ENCODE measurements at regions not wholly inside any gene's neighbourhood (a gene's known extent, or its start where the extent isn't known, plus 50 kb on each side); places are given as distances from the start of the nearest gene placed in this dataset.
"Not testable (repeated sequence)": the region's sequence is repeated elsewhere in the genome, so short reads cannot be mapped to it uniquely, and the experiment has no call there.

DNA sequence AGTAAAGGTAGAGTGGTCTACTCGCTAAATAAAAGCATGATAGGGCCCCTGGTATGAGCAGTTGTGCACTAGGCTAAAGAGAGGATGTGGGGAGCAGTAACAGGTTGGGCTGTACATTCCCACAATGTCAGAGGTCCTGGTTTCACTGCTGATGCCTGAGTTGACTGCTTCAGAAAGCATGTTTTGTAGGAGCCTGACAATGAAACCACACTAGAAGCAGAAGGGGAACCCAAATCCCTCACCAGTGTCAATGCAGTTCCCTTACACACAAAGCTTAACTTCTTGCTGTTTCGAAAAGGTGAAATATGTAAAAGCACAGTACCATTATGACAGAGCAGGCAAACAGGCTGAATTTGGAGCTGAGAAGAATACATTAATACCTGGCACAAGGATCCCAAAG, 291.7 kb upstream of the KYNU start:
- no peak for DNase-seq (ENCODE audit: extremely low read depth, low read depth, low spot score)

DNA sequence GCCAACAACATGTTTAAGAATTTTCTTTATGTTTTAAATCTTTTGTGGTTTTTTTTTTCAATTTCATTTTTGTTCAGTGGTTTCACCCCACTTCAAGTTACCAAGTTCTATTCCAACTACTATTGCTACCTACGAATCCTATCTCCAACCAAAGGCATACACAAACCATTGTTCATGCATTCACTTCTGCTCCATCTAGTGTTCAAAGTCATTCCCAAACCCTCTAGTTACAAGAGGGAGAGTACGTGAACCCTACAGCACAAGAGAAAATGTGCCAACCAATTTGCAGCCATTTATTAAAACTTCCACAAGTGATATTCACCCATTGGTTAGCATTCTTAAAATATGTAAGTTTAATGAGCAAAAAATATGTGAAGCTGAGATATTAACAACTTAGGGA, 295.1 kb upstream of the KYNU start:
- DNase-seq (ENCODE audit: extremely low read depth, low read depth, low spot score) = no peak

DNA sequence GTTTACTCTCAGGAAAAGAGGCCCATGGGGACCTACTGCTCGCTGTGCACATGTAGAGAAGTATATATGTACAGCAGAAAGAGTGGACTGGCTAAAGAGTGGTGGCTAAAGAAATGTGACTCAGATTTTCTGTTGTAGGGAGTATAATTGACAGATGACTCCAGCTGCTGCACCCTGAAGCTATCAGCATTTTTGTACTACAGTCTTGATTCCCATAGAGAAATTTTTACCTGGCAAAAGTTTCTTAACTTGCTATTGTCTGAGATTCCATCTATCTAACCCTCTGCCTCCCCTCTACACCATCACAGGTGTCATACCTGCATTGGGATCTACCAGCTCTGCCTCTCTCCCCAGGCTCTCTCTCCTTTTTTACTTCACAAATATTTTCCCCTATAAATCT, 296.0 kb upstream of the KYNU start:
- no peak for DNase-seq (ENCODE audit: extremely low read depth, low read depth, low spot score)

DNA sequence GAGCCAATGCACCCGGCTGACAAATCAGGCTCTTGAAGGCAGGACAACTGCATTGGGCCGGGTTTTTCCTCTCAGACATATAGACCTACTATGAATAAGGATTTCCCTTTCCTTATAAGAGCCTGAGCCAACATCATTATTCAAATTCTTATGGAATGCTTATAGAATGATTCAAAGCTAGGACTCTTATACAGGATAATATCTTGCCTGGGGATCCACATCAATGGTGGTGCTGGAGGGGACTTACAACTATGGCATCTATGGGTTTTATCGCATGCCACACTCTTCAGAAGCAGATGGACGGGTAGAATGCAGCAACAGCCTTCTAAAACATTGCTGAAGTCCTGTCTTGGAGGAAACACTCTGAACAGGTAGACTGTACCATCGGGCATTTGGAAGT, 296.8 kb upstream of the KYNU start:
- no peak for DNase-seq (ENCODE audit: extremely low read depth, low read depth, low spot score)

DNA sequence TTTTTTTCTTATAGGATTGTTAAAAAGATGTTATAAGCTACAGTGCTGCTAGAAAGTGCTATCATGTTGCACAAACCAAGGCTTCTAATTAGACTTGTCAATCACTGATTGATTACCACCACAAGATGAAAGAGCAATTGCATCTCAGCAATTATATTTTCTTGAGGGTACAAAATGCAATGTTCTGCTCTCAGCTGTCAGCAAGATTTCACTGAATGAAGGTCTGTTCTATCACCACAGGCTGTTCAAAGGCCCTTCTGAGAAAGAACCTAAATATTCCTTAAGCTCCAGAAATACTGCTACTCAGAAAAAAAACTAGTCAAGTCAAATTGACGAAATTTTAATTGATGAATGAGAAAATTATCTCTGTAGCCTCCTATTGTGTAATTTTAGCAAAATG, 301.9 kb upstream of the KYNU start:
- no peak for DNase-seq (ENCODE audit: extremely low read depth, low read depth, low spot score)

DNA sequence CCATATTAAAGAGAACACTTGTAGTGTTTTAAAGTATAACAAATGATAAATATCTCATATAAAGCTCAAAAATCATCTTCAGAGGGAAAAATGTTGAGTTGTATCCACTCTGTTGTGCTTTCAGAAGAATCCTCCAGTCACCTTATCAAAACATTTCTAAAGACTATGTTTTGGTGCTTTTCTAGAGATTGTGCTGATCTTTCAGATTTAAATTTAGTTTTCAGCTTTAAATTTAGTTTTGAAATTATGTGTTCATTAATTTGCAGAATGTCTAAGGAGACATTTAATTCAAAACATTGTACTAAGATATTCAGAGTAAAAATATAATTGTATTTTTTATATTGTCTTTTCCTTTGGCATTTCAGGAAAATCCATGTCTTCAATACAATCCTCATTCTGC, 303.1 kb upstream of the KYNU start:
- DNase-seq (ENCODE audit: extremely low read depth, low read depth, low spot score) = no peak

DNA sequence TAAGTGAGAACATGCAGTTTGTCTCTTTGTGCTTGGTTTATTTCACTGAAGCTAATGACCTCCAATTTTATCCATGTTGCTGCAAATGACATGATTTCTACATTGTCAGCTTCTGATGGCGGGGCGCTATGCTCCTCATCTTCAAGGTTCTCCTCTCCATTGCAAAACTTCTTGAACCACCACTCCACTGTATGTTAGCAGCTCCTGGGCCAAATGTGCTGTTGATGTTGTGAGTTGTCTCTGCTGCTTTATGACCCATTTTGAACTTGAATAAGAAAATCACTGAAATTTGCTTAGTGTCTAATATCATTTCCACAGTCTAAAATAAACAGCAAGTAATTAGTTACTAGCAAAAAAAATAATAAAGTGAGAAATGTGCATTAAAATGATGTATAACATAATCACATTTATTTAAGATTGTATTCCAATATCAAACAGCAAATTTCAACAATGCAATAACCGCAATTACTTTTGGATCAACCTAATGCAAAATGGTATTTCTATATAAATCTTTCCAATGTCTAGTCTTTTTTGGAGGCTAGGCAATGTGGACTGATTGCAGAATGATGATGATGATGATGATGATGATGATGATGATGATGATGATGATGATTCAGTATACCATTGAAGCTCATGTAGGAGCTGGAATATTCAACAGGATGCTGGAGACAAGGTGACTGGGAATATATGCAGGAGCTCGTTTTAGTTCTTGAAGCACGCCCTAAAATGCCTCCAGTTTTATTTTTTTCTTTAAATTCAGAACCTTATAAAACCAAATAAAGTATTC, 304.9 kb upstream of the KYNU start:
- no peak for DNase-seq (ENCODE audit: extremely low read depth, low read depth, low spot score)

DNA sequence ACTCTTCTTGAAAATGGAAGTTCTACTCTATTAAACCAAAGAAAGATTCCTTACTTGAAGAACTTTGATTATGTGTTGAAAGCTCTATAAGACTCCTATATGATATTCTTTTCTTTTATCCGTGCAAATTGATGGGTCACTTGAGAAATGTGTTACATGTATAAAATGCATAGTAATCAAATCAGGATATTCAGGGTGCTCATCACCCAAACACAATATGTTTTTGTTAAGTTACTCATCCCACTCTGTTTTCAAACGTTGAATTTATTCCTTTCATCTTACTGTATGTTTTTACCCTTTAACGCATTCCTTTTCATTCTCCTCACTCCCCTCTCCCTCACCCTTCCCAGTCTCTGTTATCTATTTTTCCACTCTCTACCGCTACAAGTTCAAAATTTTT, 305.5 kb upstream of the KYNU start:
- no peak for DNase-seq (ENCODE audit: extremely low read depth, low read depth, low spot score)

DNA sequence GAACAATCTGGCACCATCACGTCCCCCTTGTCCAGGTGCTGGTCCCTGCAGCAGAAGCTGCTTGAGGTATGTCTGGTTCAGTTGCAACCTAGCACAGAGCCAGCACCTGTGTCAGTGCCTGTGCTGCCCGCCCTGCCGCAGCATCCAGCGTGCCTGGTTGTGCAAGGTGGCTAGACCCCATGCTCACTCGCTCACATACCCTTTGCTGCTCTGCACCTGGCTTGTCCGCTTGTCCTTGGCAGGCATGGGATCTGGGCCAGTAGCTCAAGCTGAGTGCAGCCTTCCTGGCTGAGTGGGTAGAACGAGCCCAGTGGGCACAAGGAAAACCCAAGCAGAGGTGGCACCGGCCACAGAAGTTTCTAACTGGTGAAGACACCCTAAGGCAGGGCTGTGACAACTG, 314.6 kb upstream of the KYNU start:
- no peak for DNase-seq (ENCODE audit: extremely low read depth, low read depth, low spot score)

DNA sequence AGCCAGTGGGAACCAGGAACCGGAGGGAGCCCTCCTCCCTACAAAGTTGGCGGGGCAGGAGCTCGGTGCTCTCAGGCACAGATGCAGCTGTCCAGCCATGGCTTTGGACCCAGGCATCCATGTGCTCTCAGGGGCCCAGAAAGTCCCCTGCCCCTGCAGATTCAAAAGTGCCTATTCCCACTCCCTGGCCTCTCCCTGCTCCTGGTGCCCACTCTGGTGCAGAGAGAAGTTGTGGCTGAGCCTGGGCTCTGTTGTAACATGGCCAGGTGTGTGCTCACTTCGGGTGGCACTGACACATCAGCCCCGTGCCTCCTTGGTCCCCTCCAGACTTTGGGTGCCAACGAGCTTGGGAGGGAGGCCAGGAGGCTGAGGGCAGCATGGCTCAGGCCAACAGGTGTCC, 315.8 kb upstream of the KYNU start:
- DNase-seq (ENCODE audit: extremely low read depth, low read depth, low spot score) = no peak

DNA sequence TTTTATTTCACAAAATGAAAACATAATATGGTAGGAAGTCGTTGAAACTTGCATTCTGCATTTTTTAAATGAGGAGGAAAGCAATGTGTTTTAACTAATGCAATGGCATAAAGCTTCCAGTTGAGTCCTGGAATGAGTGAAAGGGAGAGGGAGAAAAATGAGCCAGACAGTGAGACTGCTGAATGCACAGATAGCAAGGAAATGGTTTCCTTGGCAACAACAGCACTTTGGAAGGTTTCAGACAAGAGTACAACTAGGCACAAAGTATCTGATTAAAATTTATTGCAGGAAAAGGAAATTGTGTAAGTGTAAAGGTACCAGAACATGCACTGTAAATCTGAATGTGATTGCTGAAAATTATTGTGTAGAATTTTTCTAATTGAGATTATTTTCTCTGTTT, 320.1 kb upstream of the KYNU start:
- DNase-seq (ENCODE audit: extremely low read depth, low read depth, low spot score) = no peak

DNA sequence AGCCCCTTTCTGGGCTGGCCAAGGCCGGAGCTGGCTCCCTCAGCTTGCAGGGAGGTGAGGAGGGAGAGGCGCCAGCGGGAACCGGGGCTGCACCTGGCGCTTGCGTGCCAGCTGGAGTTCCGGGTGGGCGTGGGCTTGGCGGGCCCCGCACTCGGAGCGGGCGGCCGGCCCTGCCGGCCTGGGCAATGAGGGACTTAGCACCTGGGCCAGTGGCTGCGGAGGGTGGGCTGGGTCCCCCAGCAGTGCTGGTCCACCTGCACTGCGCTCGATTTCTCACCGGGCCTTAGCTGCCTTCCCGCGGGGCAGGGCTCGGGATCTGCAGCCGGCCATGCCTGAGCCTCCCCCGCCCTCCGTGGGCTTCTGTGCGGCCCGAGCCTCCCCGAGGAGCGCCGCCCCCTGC, 331.5 kb upstream of the KYNU start:
- DNase-seq (ENCODE audit: extremely low read depth, low read depth, low spot score) = not testable (repeated sequence)

DNA sequence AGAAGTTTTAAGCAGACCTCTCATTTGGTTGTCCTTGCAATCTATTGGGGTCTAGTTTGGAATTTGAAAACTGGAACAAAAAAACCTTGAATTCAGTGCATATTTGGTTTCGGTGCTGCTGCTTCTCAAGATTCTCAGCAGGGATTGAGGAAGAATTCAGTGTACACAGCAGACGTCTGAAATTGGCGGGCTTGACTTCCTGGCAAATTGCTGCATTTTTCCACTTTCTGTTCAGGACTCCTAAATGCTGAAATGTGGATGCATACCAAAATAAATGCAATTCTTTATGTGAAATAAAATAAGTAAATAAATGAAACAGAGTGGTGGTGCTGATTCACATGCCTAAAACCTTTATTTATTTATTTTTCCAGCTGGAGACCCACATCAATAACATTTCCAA, 332.4 kb upstream of the KYNU start:
- DNase-seq (ENCODE audit: extremely low read depth, low read depth, low spot score) = no peak

DNA sequence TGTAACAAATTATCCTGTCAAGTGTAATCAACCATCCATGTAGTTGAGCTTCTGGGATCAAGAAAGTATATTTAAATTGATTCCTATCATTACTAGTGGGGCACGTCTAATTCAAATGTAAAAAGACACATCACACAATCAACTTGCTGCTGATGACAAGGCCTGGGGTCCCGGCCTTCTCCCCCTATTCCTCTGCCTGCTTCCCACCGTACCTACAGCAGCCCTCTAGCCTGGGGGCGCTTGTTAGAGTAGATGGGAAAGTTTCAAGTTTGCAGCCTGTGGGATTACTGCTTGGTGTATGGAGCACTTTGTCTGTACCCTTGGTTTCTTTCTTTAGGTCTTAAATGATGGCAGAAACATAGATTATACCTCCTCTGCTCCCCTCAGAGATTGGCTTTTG, 333.3 kb upstream of the KYNU start:
- no peak for DNase-seq (ENCODE audit: extremely low read depth, low read depth, low spot score)

DNA sequence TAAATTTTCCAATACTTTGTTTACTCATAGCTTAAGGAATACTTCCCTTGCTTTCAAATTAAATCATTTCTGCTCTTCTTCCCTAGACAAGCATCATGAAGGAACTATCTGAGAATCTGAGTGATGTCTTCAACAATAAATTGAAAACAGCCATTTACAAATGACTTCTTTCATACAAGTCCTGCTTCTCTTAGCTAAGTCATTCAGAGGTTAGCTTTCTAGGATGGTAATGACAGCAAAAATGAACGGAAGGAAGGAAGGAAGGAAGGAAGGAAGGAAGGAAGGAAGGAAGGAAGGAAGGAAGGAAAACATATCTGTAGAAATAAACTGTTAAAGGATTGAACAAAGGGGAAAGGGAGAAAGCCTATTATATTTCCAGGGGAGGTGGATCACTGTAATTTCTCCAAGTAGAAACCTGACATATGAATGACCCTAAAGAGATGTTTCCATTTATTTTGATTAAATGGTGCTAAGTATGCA, 335.0 kb upstream of the KYNU start:
- no peak for DNase-seq (ENCODE audit: extremely low read depth, low read depth, low spot score)

DNA sequence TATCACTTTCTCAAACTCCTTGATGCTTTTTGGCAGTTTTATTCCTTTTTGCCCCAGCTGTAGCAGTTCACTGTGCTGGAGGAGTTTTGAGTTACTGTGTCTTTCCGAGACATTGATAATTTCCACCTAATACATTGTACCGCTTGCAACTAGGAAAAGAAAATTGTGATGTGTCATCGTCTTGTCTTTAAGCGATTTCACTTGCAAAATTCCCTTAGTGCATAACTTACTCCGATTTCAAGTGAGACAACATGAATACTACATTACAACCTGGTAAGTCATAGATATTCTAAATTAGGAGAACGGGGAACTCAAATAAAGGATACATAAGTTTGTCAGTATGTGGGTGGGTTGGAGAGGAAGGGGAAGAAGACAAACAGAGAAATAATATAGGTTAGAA, 340.5 kb upstream of the KYNU start:
- no peak for DNase-seq (ENCODE audit: extremely low read depth, low read depth, low spot score)

DNA sequence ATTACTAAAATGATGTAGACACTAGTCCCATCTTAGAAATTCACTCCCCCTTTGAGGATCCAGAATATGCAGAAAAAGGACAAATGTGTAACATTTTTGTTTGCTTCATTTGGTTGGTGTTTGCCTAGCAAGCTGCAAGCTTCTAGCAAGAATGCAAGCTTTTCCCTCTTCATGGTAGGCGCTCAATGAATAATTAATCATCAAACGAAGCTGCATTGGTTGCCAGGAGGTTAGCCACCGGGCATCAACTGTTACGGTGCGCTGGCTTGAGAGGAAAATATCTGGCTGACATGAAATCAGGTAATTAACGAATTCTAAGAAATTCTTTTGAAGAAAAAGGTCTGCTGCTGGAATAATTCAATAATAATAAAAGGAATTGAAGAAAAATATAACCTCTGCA, 341.0 kb upstream of the KYNU start:
- no peak for DNase-seq (ENCODE audit: extremely low read depth, low read depth, low spot score)

DNA sequence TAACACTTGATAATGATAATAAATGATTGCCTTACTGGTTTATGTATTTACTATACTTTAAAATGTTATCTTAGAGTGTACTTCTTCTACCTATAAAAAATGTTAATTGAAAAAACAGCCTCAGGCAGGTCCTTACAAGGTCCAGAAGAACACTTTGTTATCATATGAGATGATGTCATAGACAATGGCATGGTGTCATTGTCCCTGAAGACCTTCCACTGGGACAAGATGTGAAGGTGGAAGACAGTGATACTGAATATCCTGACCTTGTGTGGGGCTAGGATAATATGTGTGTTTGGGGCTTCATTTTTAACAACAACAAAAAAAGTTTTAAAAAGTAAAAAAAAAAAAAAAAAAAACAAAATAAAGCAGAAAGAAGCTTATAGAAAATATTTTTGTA, 342.2 kb upstream of the KYNU start:
- no peak for DNase-seq (ENCODE audit: extremely low read depth, low read depth, low spot score)

DNA sequence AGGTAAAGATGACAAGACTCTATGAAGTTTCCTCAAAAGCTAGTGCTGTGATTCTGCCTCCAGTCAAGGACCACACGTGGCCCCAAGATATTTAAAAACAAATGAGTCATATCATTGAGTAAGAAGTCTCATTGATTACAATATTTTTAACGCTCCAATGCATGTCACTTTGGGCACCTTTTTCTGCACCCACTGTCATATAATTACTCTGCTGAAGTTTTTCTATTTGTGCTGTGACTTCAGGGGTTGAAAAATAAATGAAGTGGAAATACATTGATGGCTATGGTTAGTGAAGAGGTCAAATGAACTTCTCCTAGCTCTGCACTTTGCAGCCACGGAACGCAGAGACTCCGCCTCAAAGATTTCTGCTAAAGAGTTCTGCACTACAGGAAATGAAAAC, 344.3 kb upstream of the KYNU start:
- no peak for DNase-seq (ENCODE audit: extremely low read depth, low read depth, low spot score)

DNA sequence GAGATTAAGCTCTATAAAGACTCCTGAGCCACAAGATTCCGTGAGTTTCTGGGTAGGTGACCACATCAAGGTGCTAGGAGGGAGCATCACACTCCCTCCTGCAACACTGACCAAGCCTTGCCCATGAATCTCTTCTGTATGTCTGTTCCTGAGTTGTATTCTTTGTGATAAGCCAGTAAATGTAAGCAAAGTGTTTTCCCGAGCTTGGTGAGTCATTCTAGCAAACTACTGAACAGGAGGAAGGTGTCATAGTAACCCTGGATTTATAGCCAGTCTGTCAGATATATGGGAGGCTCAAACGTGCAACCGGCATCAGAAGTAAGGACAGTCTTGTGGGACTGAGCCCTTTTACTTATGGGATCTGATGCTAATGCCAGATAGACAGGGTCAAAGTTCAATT, 346.1 kb upstream of the KYNU start:
- no peak for DNase-seq (ENCODE audit: extremely low read depth, low read depth, low spot score)

DNA sequence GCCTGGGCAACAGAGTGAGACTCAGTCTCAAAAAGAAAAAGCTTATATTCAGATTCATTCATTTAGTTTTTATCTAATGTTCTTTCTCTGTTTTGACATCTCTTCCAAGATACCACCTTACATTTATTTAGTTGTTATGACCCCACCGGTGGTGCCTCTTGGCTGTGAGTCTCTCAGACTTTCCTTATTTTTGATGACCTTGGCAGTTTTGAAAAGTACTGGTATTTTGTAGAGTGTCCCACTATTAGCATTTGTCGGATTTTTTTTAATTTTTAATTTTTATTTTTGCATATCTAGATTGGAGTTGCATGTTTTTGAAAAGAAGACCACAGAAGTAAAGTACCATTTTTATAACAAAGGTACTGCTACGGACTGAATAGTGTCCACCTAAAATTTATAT, 351.7 kb upstream of the KYNU start:
- DNase-seq (ENCODE audit: extremely low read depth, low read depth, low spot score) = no peak

DNA sequence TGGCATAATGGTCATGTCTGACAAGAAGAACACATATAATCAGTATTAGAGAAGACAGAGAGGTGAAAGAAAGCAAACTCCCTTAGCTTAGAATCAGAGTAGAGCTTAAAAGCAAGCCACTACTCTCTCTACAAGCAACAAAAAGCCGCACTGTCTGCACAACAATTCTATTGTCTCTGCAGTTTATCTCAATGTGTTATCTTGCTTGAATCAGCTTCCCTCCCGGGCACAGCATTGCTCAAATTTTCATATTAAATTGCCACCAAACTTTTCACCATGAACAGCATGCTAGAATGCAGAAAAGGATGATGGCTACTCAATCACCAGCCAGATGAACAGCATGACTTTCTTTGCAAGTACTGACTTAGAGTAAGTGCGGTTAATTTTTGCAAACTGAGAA, 356.0 kb upstream of the KYNU start:
- DNase-seq (ENCODE audit: extremely low read depth, low read depth, low spot score) = no peak

DNA sequence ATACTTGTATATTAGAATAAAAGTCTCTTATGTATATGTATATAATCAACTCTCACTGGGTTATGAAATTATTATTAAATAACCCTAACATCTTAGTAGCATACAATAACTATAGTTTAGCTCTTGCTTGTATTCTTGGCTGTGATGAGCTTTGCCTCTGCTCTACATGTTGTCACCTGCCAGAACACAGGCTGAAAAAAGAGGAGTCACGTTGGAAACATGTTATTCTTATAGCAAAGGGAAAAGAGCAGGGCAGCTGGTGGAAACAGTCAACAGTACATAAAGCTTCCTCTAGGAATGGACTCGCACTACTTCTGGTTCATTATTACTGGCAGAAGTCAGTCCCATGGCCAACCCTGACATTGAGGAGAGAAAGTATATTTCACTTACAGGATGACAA, 362.0 kb upstream of the KYNU start:
- no peak for DNase-seq (ENCODE audit: extremely low read depth, low read depth, low spot score)

All from glomerular endothelial cell (primary cell).